ENCODE measurements at regions not wholly inside any gene's neighbourhood (a gene's known extent, or its start where the extent isn't known, plus 50 kb on each side); places are given as distances from the start of the nearest gene placed in this dataset.

GRCh38 chr5:135085936-135086725, 52.1 kb upstream of the PITX1 start:
- DNase-seq = no peak

- DNase-seq = peak; percentile 15
Observed at GRCh38 chr5:135085133-135085935, 51.3 kb upstream of the PITX1 start.
